ENCODE measurements at regions not wholly inside any gene's neighbourhood (a gene's known extent, or its start where the extent isn't known, plus 50 kb on each side); places are given as distances from the start of the nearest gene placed in this dataset.
A peak's percentile ranks its signal among the peaks of the same experiment; 100 is the strongest.

DNA sequence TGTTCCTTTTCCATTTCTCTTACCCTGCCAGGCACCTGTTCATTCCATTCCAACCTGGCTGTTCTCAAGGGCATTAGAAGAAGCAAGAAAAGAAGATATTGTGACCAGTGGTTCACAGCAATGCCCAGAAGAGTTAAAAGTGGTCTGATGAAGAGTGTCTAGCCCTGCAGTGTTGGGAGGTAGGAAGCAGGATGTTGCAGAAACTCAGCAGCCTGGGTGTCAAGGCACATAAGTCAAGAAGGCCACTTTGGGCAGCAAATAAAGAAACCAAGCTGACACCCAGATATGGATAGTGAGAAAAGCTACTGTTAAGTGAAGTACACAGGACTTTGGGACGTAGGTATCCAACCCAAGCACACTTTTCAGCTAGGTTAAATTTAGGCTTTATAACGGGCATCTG is 199.9 kb upstream of the SATB1 start:
- H3K27ac ChIP-seq: no peak overlapping the region
- in situ Hi-C loops (cut with MboI; ENCODE audit: low pct_unique_long_range_greater_than_20kb in 2 of 9, low sequenced_read_pairs in 9 of 9, unreplicated experiment in 9 of 9): no loop called here
- H3K4me3 ChIP-seq: no peak overlapping the region
- no peak for ATAC-seq (replicated peaks in 6 of 8)
- WGBS, 10 experiments: 0 to 100% (median 70%) methylated on average over 1 to 2 of the region's 2 CpGs; no CpG with 5 or more reads in 3 of the 10 experiments
- no peaks in the 10 kb centered on the region for H3K4me1 ChIP-seq (replicated peaks in 1 of 2)

DNA sequence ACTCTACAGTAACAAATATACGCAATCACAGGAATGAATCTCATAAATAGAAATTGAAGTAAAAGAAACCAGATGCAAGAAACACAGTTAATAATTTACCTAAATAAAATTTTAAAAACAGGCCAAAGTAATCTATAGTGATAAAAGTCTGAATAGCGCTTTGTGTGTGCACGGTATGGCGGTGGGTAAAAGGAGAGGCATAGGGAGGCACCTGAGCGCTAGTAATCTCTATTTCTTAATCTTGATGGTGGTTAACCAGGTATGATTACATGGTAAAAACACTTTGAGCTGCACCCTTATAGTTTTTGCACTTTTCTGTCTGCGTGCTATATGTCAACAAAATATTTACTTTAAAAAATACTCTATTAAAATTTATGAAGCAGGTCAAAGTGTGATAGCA is 198.1 kb upstream of the SATB1 start:
- Histone ChIP-seq H3K27ac (no peak overlapping the region), H3K4me3 (no peak overlapping the region), H3K4me1 (replicated peaks in 1 of 2) (no peaks in the 10 kb centered on the region)
- in situ Hi-C loops (cut with MboI; ENCODE audit: low pct_unique_long_range_greater_than_20kb in 2 of 9, low sequenced_read_pairs in 9 of 9, unreplicated experiment in 9 of 9): no loop called here
- no peak for ATAC-seq (replicated peaks in 6 of 8)
- WGBS, 10 experiments: 47 to 100% (median 89%) methylated on average over 2 to 6 of the region's 6 CpGs

DNA sequence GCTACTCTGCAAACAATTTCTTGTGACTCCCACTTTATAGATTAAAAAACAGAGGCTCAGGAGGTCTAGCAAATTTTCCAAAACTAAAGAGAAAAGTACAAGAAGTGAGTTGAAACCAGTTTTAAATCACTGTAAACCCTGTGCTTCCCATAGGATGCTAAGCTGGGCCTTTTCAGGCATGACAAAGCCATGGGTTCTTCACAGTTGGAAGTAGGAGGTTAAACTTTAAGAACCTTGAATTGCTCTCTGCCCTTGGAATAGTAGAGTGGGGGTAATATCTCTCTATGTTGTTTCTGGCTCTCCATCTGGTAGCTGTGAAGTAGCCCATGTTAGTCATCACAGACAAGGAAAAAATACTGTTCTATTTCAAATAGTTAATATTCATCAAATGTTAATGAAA is 193.6 kb upstream of the SATB1 start:
- in situ Hi-C loops (cut with MboI; ENCODE audit: low pct_unique_long_range_greater_than_20kb in 2 of 9, low sequenced_read_pairs in 9 of 9, unreplicated experiment in 9 of 9): no loop called here
- H3K4me3 ChIP-seq: no peak overlapping the region
- H3K27ac ChIP-seq: no peak overlapping the region
- no peaks in the 10 kb centered on the region for H3K4me1 ChIP-seq (replicated peaks in 1 of 2)
- ATAC-seq (replicated peaks in 6 of 8): no peak

DNA sequence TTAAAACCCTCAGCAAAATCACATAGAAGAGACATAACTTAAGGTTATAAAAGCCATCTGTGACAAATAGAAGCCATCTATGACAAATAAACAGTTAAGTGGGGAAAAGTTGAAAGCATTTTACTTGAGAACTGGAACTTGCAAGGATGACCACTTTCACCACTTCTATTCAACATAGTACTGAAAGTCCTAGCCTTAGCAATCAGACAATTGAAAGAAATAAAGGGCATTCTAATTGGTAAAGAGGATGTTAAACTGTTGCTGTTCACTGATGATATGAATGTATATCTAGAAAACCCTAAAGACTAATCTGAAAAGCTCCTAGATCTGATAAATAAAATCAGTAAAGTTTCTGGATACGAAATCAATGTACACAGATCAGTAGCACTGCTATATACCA is 186.9 kb upstream of the SATB1 start:
- WGBS, 10 experiments: 0 to 100% (median 49%) methylated on average over 1 of the region's 1 CpG; no CpG with 5 or more reads in 2 of the 10 experiments
- Histone ChIP-seq H3K4me3 (no peak overlapping the region), H3K4me1 (replicated peaks in 1 of 2) (no peaks in the 10 kb centered on the region), H3K27ac (no peak overlapping the region)
- in situ Hi-C loops (cut with MboI; ENCODE audit: low pct_unique_long_range_greater_than_20kb in 2 of 9, low sequenced_read_pairs in 9 of 9, unreplicated experiment in 9 of 9): no loop called here
- ATAC-seq (replicated peaks in 6 of 8): no peak

DNA sequence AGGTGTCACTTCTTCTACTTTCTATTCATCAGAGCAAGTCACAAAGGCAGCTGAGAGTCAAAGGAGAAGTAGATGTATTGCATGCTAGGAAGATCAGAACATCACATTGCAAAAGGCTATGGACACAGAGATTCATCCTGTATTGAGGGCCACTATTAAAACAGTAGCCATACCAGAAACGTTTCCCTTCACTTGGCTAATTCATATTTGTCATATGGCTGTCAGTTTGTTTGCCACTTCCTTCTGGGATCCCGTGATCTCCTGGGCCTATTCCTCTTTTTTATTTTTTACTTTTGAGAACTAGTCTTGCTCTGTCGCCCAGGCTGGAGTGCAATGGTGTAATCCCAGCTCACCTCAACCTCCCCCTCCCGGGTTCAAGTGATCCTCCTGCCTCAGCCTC is 184.0 kb upstream of the SATB1 start:
- in situ Hi-C loops (cut with MboI; ENCODE audit: low pct_unique_long_range_greater_than_20kb in 2 of 9, low sequenced_read_pairs in 9 of 9, unreplicated experiment in 9 of 9): no loop called here
- H3K27ac ChIP-seq: no peak overlapping the region
- no peaks in the 10 kb centered on the region for H3K4me1 ChIP-seq (replicated peaks in 1 of 2)
- 0 to 100% (median 87%) methylated on average over 1 to 4 of the region's 4 CpGs; no CpG with 5 or more reads in 2 of the 10 experiments for WGBS, 10 experiments
- ATAC-seq (replicated peaks in 6 of 8): no peak
- no peak overlapping the region for H3K4me3 ChIP-seq

DNA sequence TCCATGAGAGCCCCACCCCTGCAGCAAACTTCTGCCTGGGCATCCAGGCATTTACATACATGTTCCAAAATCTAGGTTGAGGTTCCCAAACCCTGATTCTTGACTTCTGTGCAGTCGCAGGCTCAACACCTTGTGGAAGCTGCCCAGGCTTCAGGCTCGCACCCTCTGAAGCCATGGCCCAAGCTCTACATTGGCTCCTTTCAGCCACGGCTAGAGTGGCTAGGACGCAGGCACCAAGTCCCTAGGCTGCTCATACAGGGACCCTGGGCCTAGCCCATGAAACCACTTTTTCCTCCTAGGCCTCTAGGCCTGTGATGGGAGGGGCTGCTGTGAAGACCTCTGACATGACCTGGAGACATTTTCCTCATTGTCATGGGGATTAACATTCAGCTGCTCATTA is 172.8 kb upstream of the SATB1 start:
- H3K4me1 ChIP-seq (replicated peaks in 1 of 2): no peaks in the 10 kb centered on the region
- 20 to 97% (median 33%) methylated on average over 1 to 4 of the region's 4 CpGs; no CpG with 5 or more reads in 7 of the 10 experiments for WGBS, 10 experiments
- no peak overlapping the region for H3K4me3 ChIP-seq
- H3K27ac ChIP-seq: no peak overlapping the region
- in situ Hi-C loops (cut with MboI; ENCODE audit: low pct_unique_long_range_greater_than_20kb in 2 of 9, low sequenced_read_pairs in 9 of 9, unreplicated experiment in 9 of 9): no loop called here
- ATAC-seq (replicated peaks in 6 of 8): no peak

DNA sequence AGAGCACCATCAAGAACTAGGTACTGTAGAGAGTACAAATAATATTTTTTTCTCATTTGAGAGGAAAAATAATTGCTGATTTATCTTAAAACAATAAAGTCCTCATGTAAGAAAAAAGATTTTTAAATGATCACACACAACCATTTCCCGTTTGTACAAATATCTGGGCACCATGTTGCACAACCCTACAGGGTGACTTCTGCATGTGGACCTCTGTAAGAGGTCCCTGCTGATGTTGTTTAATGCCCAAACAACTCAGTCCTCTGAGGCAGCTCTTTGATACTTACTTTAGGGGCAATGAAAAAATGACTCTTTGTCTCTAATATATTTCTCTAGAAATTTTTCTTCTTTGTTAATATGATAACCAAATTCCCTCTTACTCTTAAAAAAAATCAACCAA is 168.1 kb upstream of the SATB1 start:
- Histone ChIP-seq H3K4me3 (no peak overlapping the region), H3K27ac (no peak overlapping the region), H3K4me1 (replicated peaks in 1 of 2) (no peaks in the 10 kb centered on the region)
- in situ Hi-C loops (cut with MboI; ENCODE audit: low pct_unique_long_range_greater_than_20kb in 2 of 9, low sequenced_read_pairs in 9 of 9, unreplicated experiment in 9 of 9): no loop called here
- 0 to 56% (median 0%) methylated on average over 1 of the region's 1 CpG; no CpG with 5 or more reads in 2 of the 10 experiments for WGBS, 10 experiments
- no peak for ATAC-seq (replicated peaks in 6 of 8)

DNA sequence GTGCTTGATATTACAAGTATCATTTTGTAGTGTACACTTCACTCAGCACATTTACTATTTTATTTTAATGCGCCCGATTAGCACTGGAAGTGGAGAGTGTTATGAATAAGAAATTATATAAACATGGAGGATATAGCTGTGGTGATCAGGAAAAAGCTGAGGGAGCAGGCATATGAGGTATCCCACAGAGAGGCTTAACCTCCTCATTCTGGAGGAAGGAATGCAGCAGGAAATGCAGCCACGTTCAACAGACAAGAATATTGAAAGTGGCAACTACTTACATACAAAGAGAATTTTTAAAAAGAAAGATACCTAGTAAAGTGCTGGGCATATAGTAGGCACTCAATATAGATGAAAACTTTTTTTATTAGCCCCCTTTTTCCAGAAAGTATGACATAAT is 166.0 kb upstream of the SATB1 start:
- ATAC-seq (replicated peaks in 6 of 8): no peak
- no peak overlapping the region for H3K27ac ChIP-seq
- in situ Hi-C loops (cut with MboI; ENCODE audit: low pct_unique_long_range_greater_than_20kb in 2 of 9, low sequenced_read_pairs in 9 of 9, unreplicated experiment in 9 of 9): no loop called here
- no peaks in the 10 kb centered on the region for H3K4me1 ChIP-seq (replicated peaks in 1 of 2)
- WGBS, 10 experiments: 0 to 100% (median 73%) methylated on average over 2 to 3 of the region's 3 CpGs
- no peak overlapping the region for H3K4me3 ChIP-seq

DNA sequence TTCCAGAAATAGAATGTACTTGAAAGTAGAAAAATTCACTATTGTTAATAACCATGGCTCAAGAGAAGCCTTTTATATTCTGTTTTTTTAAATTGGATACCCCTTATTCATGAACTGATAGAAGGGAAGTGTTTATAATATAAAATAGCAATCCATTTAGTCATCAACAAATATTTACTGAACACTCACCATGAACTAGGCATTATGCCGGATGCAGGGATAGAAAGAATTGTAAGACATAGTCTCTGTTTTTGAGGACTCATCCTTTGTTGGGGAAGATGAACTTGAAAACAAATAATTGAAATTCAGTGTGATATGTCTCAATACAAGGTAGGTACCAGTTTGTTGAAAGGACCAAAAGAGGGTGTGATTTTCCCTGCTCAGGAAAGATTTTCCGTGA is 160.9 kb upstream of the SATB1 start:
- Histone ChIP-seq H3K27ac (no peak overlapping the region), H3K4me1 (replicated peaks in 1 of 2) (no peaks in the 10 kb centered on the region), H3K4me3 (no peak overlapping the region)
- in situ Hi-C loops (cut with MboI; ENCODE audit: low pct_unique_long_range_greater_than_20kb in 2 of 9, low sequenced_read_pairs in 9 of 9, unreplicated experiment in 9 of 9): no loop called here
- WGBS, 10 experiments: 5 to 100% (median 80%) methylated on average over 1 to 2 of the region's 2 CpGs; no CpG with 5 or more reads in 1 of the 10 experiments
- no peak for ATAC-seq (replicated peaks in 6 of 8)

DNA sequence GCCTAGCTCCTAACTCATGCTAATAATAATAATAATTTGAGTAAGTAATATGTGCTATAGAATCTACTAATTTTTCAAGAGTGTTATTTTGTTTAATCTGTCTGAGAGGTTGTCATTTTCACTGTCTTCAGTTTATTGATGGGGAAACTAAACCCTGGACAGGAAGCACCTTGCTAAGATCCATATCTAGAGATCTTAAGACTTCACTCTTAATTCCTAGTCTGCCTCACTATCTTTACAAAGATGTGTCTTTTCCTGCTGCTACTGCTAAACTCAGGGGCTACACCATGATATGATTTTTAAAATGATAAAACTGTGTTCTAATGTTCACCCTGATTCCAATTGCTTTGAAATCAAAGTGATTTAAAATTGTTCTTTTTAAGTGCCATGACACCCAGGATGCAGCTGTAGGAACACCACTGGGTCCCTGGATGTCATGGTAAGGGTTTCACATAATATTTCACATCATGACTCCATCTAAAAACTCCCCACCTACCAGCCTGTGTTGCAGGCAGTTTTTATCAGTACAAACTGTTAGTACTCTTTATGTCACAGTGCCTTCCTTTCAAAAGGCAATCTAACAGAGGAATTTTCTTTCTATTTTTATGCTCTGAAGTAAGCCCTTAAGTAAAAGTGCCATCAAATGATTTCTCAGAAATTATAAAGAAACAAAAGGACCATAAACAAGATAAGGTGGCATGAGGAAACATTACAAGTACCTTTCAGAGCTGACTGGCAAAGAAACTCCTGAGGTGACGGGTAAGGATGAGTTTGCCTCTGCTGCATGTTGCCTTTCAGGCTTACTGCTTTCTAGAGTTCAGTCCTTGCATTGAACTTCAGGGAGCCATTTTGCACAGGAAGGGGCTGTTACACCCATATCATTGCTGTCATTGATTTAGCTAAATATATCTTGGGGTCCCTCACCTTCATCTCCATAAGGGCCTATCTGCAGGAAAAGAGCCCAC is 160.1 kb upstream of the SATB1 start:
- Histone ChIP-seq H3K4me1 (replicated peaks in 1 of 2) (no peaks in the 10 kb centered on the region), H3K4me3 (no peak overlapping the region), H3K27ac (no peak overlapping the region)
- no peak for ATAC-seq (replicated peaks in 6 of 8)
- 0 to 100% (median 50%) methylated on average over 1 of the region's 1 CpG; no CpG with 5 or more reads in 4 of the 10 experiments for WGBS, 10 experiments
- in situ Hi-C loops (cut with MboI; ENCODE audit: low pct_unique_long_range_greater_than_20kb in 2 of 9, low sequenced_read_pairs in 9 of 9, unreplicated experiment in 9 of 9): no loop called here

DNA sequence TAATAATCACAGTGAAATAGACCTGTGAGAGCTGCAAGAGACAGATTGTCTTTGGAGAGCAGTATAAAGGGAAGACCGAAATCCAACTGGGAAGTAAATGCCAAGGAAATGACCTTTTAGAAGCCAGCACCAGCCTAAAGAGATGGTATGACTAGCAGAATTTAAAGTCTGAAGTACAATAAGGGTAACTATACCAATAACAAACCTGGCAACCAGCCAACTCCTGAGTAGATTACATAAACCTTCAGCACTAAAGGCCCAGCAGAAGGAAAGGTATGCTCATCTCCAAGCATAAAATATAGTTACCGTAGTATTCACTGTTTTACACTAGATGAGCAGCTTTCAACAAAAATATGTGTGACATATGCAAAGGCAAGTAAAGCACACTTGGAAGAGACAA is 155.1 kb upstream of the SATB1 start:
- 0 to 100% (median 29%) methylated on average over 1 to 2 of the region's 2 CpGs; no CpG with 5 or more reads in 3 of the 10 experiments for WGBS, 10 experiments
- Histone ChIP-seq H3K4me1 (replicated peaks in 1 of 2) (no peaks in the 10 kb centered on the region), H3K4me3 (no peak overlapping the region), H3K27ac (no peak overlapping the region)
- ATAC-seq (replicated peaks in 6 of 8): peak in 1 of 8 experiments; percentile 19
- in situ Hi-C loops (cut with MboI; ENCODE audit: low pct_unique_long_range_greater_than_20kb in 2 of 9, low sequenced_read_pairs in 9 of 9, unreplicated experiment in 9 of 9): no loop called here

DNA sequence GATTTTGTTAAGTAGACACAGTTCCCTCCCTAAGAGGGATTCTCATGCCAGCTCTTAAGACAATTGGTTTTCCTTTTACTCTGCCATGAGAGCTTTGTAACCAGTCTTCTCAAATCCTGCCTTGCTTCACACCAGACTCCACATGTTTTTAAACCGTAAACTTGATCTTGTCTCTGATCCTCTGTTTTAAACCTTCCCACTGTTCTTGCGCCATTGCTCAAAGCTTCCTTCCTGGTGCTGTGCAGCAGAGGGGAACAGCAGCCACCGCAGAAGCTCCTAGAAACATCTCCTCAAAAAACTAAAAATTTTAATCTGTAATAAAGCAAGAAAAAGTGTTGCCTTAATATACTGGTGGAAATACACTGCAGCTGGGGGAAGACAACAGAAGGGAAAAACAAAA is 154.5 kb upstream of the SATB1 start:
- H3K27ac ChIP-seq: no peak overlapping the region
- in situ Hi-C loops (cut with MboI; ENCODE audit: low pct_unique_long_range_greater_than_20kb in 2 of 9, low sequenced_read_pairs in 9 of 9, unreplicated experiment in 9 of 9): no loop called here
- H3K4me3 ChIP-seq: no peak overlapping the region
- no peaks in the 10 kb centered on the region for H3K4me1 ChIP-seq (replicated peaks in 1 of 2)
- ATAC-seq (replicated peaks in 6 of 8): no peak
- 0 to 100% (median 54%) methylated on average over 1 to 3 of the region's 3 CpGs; no CpG with 5 or more reads in 1 of the 10 experiments for WGBS, 10 experiments

DNA sequence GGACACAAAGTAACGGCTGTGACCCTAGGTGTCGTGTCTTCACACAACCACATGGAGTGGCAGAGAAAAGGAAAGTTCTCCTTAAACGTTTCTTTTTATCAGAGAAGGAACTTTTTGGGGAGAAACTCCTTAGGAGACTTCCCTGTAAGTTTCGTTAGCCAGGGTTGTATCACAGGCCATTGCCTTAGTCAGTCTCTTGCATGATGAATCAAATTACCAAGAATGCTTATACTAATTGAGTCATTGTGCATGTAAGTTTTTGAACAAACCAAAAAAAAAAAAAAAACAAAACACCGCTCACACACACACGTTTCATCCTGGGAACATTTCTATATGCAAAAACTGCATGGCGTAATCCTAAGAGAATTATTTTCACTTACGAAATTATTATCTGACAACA is 150.4 kb upstream of the SATB1 start:
- 0 to 100% (median 76%) methylated on average over 1 to 8 of the region's 8 CpGs for WGBS, 10 experiments
- Histone ChIP-seq H3K27ac (no peak overlapping the region), H3K4me3 (no peak overlapping the region), H3K4me1 (replicated peaks in 1 of 2) (no peaks in the 10 kb centered on the region)
- in situ Hi-C loops (cut with MboI; ENCODE audit: low pct_unique_long_range_greater_than_20kb in 2 of 9, low sequenced_read_pairs in 9 of 9, unreplicated experiment in 9 of 9): no loop called here
- no peak for ATAC-seq (replicated peaks in 6 of 8)

DNA sequence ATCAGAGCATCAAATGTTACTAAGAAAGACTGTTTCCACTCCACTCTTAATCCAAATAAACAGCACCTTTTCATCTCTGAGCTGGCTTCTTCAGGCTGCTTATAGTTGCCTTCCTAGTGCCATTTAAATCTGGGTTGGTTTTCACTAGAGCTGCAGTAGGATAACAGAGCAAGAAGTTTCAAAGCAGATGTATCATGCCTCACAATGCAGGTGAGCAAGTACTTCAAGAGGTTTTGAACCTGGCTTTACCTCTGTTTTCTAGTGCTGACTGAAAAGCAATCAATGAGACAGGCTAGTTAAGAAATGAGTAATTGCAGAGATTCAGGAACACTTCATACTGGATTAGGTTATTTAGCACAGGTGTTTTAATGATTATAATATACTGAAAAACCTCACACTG is 147.7 kb upstream of the SATB1 start:
- ATAC-seq (replicated peaks in 6 of 8): no peak
- H3K4me1 ChIP-seq (replicated peaks in 1 of 2): no peaks in the 10 kb centered on the region
- H3K27ac ChIP-seq: no peak overlapping the region
- in situ Hi-C loops (cut with MboI; ENCODE audit: low pct_unique_long_range_greater_than_20kb in 2 of 9, low sequenced_read_pairs in 9 of 9, unreplicated experiment in 9 of 9): loop anchor here in 2 of 9 experiments (25.0 kb wide), 1 partner anchor 414 kb away; no protein-coding TSS in a partner anchor
- no peak overlapping the region for H3K4me3 ChIP-seq

Data from motor neuron (in vitro differentiated cells).